ENCODE measurements at regions not wholly inside any gene's neighbourhood (a gene's known extent, or its start where the extent isn't known, plus 50 kb on each side); places are given as distances from the start of the nearest gene placed in this dataset.

- DNase-seq = no peak
Observed at GRCh38 chr3:152157337-152157736, 111.4 kb upstream of the MBNL1 start.

GRCh38 chr3:152159328-152159727 lies 109.4 kb upstream of the MBNL1 start:
- DNase-seq = no peak

- DNase-seq = no peak
Observed at GRCh38 chr3:152160350-152161011, 108.2 kb upstream of the MBNL1 start.

GRCh38 chr3:152172460-152172859 lies 96.3 kb upstream of the MBNL1 start:
- no peak for DNase-seq

- DNase-seq = no peak
Observed at GRCh38 chr3:152173627-152174026, 95.1 kb upstream of the MBNL1 start.

- DNase-seq = no peak
Observed at GRCh38 chr3:152174876-152175527, 93.7 kb upstream of the MBNL1 start.

- DNase-seq = no peak
Observed at GRCh38 chr3:152175528-152175889, 93.2 kb upstream of the MBNL1 start.

GRCh38 chr3:152176241-152176640 lies 92.5 kb upstream of the MBNL1 start:
- no peak for DNase-seq

- no peak for DNase-seq
Observed at GRCh38 chr3:152176998-152177397, 91.7 kb upstream of the MBNL1 start.

GRCh38 chr3:152177757-152178156 lies 91.0 kb upstream of the MBNL1 start:
- DNase-seq = no peak

GRCh38 chr3:152183473-152183872 lies 85.3 kb upstream of the MBNL1 start:
- DNase-seq = no peak

GRCh38 chr3:152184971-152185686 lies 83.6 kb upstream of the MBNL1 start:
- no peak for DNase-seq

GRCh38 chr3:152185891-152186630 lies 82.7 kb upstream of the MBNL1 start:
- no peak for DNase-seq

GRCh38 chr3:152190636-152191183 lies 78.0 kb upstream of the MBNL1 start:
- DNase-seq = no peak

- no peak for DNase-seq
Observed at GRCh38 chr3:152192050-152192449, 76.7 kb upstream of the MBNL1 start.

- no peak for DNase-seq
Observed at GRCh38 chr3:152192936-152193672, 75.6 kb upstream of the MBNL1 start.

- DNase-seq = no peak
Observed at GRCh38 chr3:152193673-152194267, 75.0 kb upstream of the MBNL1 start.

- DNase-seq = no peak
Observed at GRCh38 chr3:152195206-152195605, 73.5 kb upstream of the MBNL1 start.

- peak; percentile 78 for DNase-seq
Observed at GRCh38 chr3:152196782-152197181, 71.9 kb upstream of the MBNL1 start.

- DNase-seq = peak; percentile 21
Observed at GRCh38 chr3:152197451-152197850, 71.3 kb upstream of the MBNL1 start.

GRCh38 chr3:152197937-152198336 lies 70.8 kb upstream of the MBNL1 start:
- DNase-seq = no peak

- no peak for DNase-seq
Observed at GRCh38 chr3:152198665-152199064, 70.1 kb upstream of the MBNL1 start.

Data from GF-D8 (cell line).